ENCODE measurements at regions not wholly inside any gene's neighbourhood (a gene's known extent, or its start where the extent isn't known, plus 50 kb on each side); places are given as distances from the start of the nearest gene placed in this dataset.

GRCh38 chr17:53907435-53907834 lies 84.7 kb downstream of the KIF2B start:
- TF ChIP-seq EZH2 (IDR thresholded peaks at IDR 0.05; ENCODE audit: low read length, missing control alignments) (no peak), CTCF (conservative IDR thresholded peaks at IDR 0.05 in 1 of 2, IDR thresholded peaks at IDR 0.05 in 1 of 2; ENCODE audit: low read depth in 1 of 2, low read length in 2 of 2) (no peak)
